Brain microvascular endothelial cell (primary cell): ENCODE measurements at regions not wholly inside any gene's neighbourhood (a gene's known extent, or its start where the extent isn't known, plus 50 kb on each side); places are given as distances from the start of the nearest gene placed in this dataset.

Experiments used
- DNase-seq: peaks from one replicate; pipeline ENCODE4 v3.0.0-alpha.2; 2020
- H3K27ac ChIP-seq: fragments of 250-450 bp; sonication (Bioruptor Pico); 2 replicates; pipeline ENCODE4 v1.5.1; 2020; ENCODE audit warnings: mild to moderate bottlenecking, moderate library complexity
- H3K27me3 ChIP-seq: fragments of 250-450 bp; sonication (Bioruptor Pico); replicated peaks from 2 replicates; pipeline ENCODE4 v1.5.1; 2020; ENCODE audit warnings: mild to moderate bottlenecking
- H3K36me3 ChIP-seq: fragments of 250-450 bp; sonication (Bioruptor Pico); replicated peaks from 2 replicates; pipeline ENCODE4 v1.5.1; 2020; ENCODE audit warnings: mild to moderate bottlenecking
- H3K4me3 ChIP-seq: 2 replicates; pipeline ENCODE4 v1.5.1; 2011; ENCODE audit warnings: low read depth, mild to moderate bottlenecking, control low read depth, low read length, moderate library complexity
- in situ Hi-C: cut with HindIII; loops from 2 replicates; pipeline ENCODE4 v1.10.0; 2017; ENCODE audit warnings: low sequenced_read_pairs, low pct_ligation_motif_present
- TF ChIP-seq, protein P1 (sequence below): IDR thresholded peaks from 2 replicates; pipeline ENCODE4 v1.5.1; 2011; ENCODE audit warnings: low read depth, mild to moderate bottlenecking, moderate library complexity, low read length, control low read depth, inconsistent platforms; ENCODE audit errors: missing control alignments

DNA sequence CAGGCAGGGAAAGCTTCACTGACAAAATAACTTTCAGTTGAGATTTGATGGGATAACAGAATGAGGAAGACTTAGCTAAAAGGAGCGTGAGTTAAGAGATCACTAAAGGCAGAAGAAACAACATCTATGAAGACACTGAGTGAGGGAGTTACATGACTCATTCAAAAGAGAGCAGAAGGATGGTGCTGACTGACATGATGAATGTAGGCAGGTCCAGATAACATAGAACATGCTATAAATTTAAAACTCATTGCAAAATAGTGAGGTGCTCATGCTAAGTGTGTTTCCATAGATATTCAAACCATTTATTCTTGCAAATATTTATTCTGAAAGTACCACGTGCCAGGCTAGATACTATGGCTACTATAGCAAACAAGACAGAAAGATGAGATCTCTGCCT lies 116.4 kb upstream of the DGKB start:
- TF ChIP-seq, protein P1, sequence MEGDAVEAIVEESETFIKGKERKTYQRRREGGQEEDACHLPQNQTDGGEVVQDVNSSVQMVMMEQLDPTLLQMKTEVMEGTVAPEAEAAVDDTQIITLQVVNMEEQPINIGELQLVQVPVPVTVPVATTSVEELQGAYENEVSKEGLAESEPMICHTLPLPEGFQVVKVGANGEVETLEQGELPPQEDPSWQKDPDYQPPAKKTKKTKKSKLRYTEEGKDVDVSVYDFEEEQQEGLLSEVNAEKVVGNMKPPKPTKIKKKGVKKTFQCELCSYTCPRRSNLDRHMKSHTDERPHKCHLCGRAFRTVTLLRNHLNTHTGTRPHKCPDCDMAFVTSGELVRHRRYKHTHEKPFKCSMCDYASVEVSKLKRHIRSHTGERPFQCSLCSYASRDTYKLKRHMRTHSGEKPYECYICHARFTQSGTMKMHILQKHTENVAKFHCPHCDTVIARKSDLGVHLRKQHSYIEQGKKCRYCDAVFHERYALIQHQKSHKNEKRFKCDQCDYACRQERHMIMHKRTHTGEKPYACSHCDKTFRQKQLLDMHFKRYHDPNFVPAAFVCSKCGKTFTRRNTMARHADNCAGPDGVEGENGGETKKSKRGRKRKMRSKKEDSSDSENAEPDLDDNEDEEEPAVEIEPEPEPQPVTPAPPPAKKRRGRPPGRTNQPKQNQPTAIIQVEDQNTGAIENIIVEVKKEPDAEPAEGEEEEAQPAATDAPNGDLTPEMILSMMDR, result no peak
- no peak for DNase-seq
- H3K36me3 ChIP-seq, result no peaks in the 10 kb centered on the region
- H3K27ac ChIP-seq, result no peak overlapping the region
- no peaks in the 10 kb centered on the region for H3K27me3 ChIP-seq
- in situ Hi-C loops, result no loop called here
- no peak overlapping the region for H3K4me3 ChIP-seq

DNA sequence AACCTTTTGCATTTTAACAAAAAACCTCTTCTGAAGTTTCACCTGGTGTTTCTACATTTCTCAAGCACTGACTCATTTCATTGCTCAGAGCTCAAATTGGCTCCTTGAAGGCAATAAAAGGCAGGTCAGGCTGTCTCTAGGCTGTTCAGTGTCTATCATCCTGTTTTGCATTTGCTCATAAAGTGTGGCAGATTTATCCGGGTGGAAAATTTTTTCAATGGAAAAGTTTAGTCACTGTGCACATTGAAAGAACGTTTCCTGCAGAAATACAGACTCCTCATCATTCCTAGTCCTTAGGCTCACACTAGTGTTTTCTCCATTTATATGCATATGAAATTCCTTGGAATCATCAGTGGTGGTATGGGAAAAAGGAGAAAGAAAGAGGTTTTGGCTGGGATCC lies 114.2 kb upstream of the DGKB start:
- Histone ChIP-seq H3K27ac (no peak overlapping the region), H3K27me3 (no peaks in the 10 kb centered on the region), H3K4me3 (no peak overlapping the region), H3K36me3 (no peaks in the 10 kb centered on the region)
- no peak for DNase-seq
- TF ChIP-seq, protein P1, result no peak
- in situ Hi-C loops, result no loop called here

DNA sequence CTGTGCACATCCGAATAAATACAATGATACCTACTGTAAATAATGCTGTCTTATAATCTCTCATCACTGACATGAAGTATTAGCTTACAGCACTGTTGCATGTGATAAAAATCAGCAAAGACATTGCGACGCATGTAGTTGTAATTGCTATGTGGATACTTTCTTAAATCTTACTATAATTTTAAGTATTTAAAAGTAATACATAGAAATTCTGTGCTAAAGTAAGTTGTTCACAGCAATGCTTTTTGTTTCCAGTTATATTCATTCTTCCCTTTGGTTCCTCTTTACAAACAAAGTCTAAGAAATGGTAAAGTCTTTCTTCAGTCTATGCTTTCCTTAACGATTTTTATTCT lies 113.7 kb upstream of the DGKB start:
- Histone ChIP-seq H3K27me3 (no peaks in the 10 kb centered on the region), H3K36me3 (no peaks in the 10 kb centered on the region), H3K27ac (no peak overlapping the region), H3K4me3 (no peak overlapping the region)
- TF ChIP-seq, protein P1, result no peak
- DNase-seq, result no peak
- in situ Hi-C loops, result no loop called here

DNA sequence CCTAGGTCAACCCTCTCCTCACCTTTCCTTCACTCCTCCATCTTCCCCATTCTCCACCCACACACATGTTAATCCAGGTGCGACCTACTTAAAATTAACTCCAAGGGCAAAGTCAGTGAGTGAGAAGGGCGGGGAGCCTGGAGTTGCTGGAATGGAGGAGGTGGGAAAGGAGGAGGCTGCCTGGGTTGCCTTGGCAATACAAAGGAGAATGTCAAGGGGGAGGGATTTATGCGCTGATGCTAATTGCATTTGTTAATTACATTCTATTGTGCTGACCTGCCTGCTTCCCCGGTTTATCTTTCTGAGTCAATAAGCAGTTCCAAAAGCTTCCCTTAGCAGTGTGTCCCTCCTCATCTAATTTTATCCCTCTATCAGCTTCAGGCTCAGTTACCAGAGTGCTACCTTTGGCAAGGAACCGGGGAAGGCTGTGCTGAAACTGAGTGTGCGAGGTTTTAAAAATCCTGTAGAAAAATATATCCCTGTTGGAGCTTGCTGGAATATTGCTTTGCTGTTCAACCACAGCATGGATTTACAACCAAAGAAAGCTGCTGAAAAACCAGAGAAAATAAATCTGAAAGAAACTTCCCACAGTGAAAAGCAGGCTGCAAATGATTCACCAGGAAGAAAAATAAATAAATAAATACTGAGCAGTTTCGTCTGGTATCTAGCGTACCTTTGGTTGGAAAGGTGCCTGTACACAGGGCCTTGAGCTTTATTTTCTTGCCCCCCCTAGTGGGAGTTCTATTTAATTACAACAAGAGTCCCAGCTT lies 113.2 kb upstream of the DGKB start:
- peak overlapping the region; percentile 18 for H3K4me3 ChIP-seq
- H3K27ac ChIP-seq, result no peak overlapping the region
- TF ChIP-seq, protein P1, result peak; percentile 70
- in situ Hi-C loops, result no loop called here
- peak; percentile 42 for DNase-seq
- H3K36me3 ChIP-seq, result no peaks in the 10 kb centered on the region
- no peaks in the 10 kb centered on the region for H3K27me3 ChIP-seq

DNA sequence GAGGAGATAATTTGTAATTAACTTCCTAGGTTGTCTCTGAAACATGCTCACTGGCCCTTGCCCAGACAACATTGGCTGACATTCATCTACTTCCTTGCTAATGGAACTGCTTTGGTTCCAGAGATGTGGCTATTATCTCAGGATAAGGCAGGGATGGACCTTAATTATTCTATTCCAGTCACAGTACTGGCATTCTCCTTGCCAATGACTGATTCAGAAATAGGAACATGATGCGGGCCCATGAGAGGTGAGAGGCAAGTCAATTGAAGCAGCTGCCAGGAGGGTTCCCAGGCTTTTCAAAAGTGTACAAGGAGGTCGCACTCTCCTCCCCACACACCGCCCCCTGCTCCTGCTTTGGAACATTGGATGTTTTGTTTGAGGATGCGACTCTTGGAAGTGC lies 109.6 kb upstream of the DGKB start:
- TF ChIP-seq, protein P1, result no peak
- DNase-seq, result no peak
- H3K27me3 ChIP-seq, result no peaks in the 10 kb centered on the region
- in situ Hi-C loops, result no loop called here
- no peak overlapping the region for H3K4me3 ChIP-seq
- no peak overlapping the region for H3K27ac ChIP-seq
- no peaks in the 10 kb centered on the region for H3K36me3 ChIP-seq

DNA sequence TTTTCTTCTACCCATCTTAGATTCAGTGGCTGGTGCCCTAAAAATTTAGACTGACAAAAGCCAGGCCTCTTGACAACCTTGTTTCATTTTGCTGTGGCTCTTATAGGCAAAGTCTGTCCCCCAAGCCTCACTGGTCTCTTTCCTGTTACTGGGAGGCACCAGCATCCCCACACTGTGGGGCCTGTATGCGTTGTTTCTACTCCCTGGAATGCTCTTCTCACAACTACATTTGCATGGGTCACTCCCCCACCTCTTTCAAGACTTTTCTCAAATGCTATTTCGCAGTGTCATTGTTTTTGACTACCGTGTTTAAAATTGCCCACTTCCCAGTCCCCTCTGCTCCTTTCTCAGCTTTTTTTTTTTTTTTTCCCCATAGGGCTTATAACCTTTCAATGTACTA lies 108.7 kb upstream of the DGKB start:
- H3K27ac ChIP-seq, result no peak overlapping the region
- no peaks in the 10 kb centered on the region for H3K27me3 ChIP-seq
- H3K36me3 ChIP-seq, result no peaks in the 10 kb centered on the region
- no peak for DNase-seq
- in situ Hi-C loops, result no loop called here
- H3K4me3 ChIP-seq, result no peak overlapping the region
- TF ChIP-seq, protein P1, result no peak
